Duodenal mucosa (tissue), 2 donors: ENCODE measurements at regions not wholly inside any gene's neighbourhood (a gene's known extent, or its start where the extent isn't known, plus 50 kb on each side); places are given as distances from the start of the nearest gene placed in this dataset.

ENCODE experiments used
- H3K27ac ChIP-seq: one replicate; pipeline ENCODE4 v1.7.0; 2013; ENCODE audit warnings: low read depth, low read length
- H3K27me3 ChIP-seq, 2 donors: one replicate each; pipeline ENCODE4 v1.7.0; 2013; ENCODE audit warnings: low read length in 2 of 2, control low read depth in 1 of 2; ENCODE audit not compliant: insufficient read depth in 2 of 2, control insufficient read depth in 1 of 2
- H3K36me3 ChIP-seq, 2 donors: one replicate each; pipeline ENCODE4 v1.7.0; 2013; ENCODE audit warnings: low read length in 2 of 2, control low read depth in 1 of 2; ENCODE audit not compliant: insufficient read depth in 2 of 2, control insufficient read depth in 1 of 2
- H3K4me1 ChIP-seq, 2 donors: one replicate each; pipeline ENCODE4 v1.7.0; 2013; ENCODE audit warnings: low read length in 2 of 2, control low read depth in 1 of 2; ENCODE audit not compliant: insufficient read depth in 2 of 2, control insufficient read depth in 1 of 2
- H3K4me3 ChIP-seq, 2 donors: one replicate each; pipeline ENCODE4 v1.7.0; 2013; ENCODE audit warnings: low read length in 2 of 2, low read depth in 1 of 2
- H3K9ac ChIP-seq, 2 donors: one replicate each; pipeline ENCODE4 v1.7.0; 2013; ENCODE audit warnings: low read length in 2 of 2, low read depth in 1 of 2
- H3K9me3 ChIP-seq, 2 donors: one replicate each; pipeline ENCODE4 v1.7.0; 2013; ENCODE audit warnings: low read length in 2 of 2, control low read depth in 1 of 2; ENCODE audit not compliant: control insufficient read depth in 1 of 2

- Histone ChIP-seq H3K27me3 (no peaks in the 10 kb centered on the region), H3K27ac (no peak overlapping the region), H3K9ac (no peak overlapping the region), H3K36me3 (no peaks in the 10 kb centered on the region), H3K4me1 (no peaks in the 10 kb centered on the region), H3K4me3 (no peak overlapping the region), H3K9me3 (no peaks in the 10 kb centered on the region)
Measured at GRCh38 chr9:6089300-6089699, 73.9 kb upstream of the RANBP6 start.

DNA sequence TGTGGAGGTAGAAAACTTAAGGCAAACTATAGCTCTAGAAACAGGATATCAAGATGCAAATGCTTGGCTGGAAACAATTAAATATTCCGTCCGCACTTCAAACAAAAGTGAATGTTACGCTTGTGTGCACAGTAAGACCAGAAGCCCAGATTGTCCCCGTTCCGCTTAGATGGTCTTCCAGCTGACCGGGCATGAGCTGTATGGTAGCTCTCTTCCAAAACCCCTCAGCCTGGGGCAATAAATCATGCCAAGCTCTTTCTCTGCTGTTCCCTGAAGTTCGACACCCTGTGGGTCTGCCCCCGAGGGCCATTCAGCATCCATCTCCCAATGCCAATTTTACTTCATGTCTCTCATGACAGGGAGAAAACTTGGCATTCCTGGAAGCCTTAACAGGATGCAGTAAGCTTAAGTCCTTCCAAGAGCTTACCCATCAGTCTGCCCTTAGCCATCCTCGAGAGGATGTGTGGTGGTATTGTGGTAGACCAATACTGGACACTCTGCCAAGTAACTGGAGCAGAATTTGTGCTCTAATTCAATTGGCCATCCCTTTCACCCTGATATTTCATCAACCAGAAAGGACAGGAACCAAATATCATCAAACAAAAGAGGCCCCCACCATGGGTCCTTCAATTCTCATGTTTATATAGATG is 70.7 kb upstream of the RANBP6 start:
- no peaks in the 10 kb centered on the region for H3K9me3 ChIP-seq
- no peaks in the 10 kb centered on the region for H3K36me3 ChIP-seq
- no peak overlapping the region for H3K4me3 ChIP-seq
- no peaks in the 10 kb centered on the region for H3K4me1 ChIP-seq
- H3K9ac ChIP-seq = no peak overlapping the region
- H3K27ac ChIP-seq = no peak overlapping the region
- no peaks in the 10 kb centered on the region for H3K27me3 ChIP-seq

DNA sequence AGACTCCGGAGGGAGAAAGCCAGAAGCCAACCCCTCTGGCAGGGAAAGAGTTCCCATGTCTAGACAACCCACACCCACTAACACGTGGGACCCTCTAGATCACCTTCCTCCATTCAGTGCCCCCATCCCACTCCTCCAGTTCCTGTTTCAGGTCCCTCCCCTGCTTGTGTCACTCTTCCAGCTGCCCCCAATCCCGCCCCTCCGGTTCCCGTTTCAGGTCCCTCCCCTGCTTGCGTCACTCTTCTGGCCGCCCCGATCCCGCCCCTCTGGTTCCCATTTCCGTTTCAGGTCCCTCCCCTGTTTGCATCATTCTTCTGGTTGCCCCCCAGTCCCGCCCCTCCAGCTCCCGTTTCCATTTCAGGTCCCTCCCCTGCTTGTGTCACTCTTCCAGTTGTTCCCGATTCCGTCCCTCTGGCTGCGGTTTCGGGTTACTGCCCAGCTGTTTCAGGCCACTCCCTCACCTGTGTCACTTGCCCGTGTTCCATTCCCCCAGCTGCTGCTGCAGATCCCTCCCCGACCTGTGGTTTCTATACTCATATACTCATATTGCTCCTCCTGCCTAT is 64.8 kb upstream of the RANBP6 start:
- Histone ChIP-seq H3K27me3 (no peaks in the 10 kb centered on the region), H3K9ac (peak overlapping the region; percentile 50 to 60), H3K9me3 (no peaks in the 10 kb centered on the region), H3K4me3 (peak overlapping the region; percentile 78 to 83), H3K36me3 (no peaks in the 10 kb centered on the region), H3K27ac (no peak overlapping the region), H3K4me1 (no peaks in the 10 kb centered on the region)

DNA sequence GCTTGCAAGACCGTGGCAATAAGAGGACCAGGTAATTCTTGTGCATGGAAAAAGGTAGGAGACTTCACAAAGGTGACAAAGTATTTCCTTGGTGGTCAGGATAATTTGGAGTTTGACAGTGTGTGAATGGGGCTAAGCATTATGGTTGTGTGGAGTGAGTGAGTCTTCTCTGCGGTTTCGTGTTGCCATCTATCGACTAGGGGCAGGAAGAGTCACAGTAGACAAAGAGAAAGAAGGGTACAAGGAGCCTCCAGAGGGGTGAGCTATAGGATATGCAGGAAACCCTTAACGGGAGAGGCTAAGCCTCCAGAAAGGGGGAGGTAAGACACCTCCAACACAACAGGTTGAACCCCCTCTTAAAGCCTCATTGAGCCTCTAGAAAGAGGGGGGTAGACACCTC is 64.0 kb upstream of the RANBP6 start:
- no peaks in the 10 kb centered on the region for H3K9me3 ChIP-seq
- no peak overlapping the region for H3K27ac ChIP-seq
- H3K36me3 ChIP-seq = no peaks in the 10 kb centered on the region
- H3K27me3 ChIP-seq = no peaks in the 10 kb centered on the region
- H3K4me3 ChIP-seq = peak overlapping the region; percentile 78 to 83
- no peaks in the 10 kb centered on the region for H3K4me1 ChIP-seq
- no peak overlapping the region for H3K9ac ChIP-seq

DNA sequence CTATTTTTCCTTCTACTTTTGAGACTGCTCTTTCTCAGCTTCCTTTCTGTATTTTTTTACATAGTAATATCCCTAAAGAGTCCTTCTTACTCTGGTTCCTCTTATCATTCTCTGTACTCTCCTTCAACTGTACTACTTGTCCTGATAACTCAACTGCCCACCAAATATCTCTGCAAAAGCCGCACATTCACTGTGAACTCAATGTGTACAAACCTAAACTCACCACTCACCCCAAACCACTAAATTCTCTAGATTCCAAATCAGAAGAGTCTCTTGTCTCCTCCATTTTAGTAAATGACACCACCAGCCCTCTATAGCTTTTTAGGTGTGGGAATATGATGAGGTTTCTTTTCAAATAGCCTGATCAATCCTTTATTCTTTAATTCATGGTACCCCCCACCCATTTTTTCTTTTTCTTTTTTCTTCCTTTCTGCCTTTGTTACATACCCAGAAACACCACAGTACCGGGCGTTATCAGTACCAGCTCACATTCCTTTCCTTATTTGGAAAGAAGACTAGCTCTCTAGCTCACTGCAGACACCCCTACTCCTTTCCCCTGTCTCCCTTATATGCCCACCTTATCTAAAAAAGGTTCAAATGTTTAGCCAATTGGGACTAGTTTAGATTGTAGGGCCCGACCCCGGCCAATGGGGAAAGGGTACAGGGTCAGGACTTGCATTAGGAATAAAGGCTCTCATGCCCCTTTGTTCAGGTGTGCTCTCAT is 63.1 kb upstream of the RANBP6 start:
- no peaks in the 10 kb centered on the region for H3K27me3 ChIP-seq
- H3K9me3 ChIP-seq = no peaks in the 10 kb centered on the region
- no peak overlapping the region for H3K27ac ChIP-seq
- no peaks in the 10 kb centered on the region for H3K4me1 ChIP-seq
- no peak overlapping the region for H3K9ac ChIP-seq
- H3K4me3 ChIP-seq = no peak overlapping the region
- H3K36me3 ChIP-seq = no peaks in the 10 kb centered on the region

- no peaks in the 10 kb centered on the region for H3K36me3 ChIP-seq
- H3K27me3 ChIP-seq = no peaks in the 10 kb centered on the region
- H3K4me3 ChIP-seq = no peak overlapping the region
- H3K9me3 ChIP-seq = no peaks in the 10 kb centered on the region
- no peaks in the 10 kb centered on the region for H3K4me1 ChIP-seq
- H3K27ac ChIP-seq = no peak overlapping the region
- H3K9ac ChIP-seq = no peak overlapping the region
Measured at GRCh38 chr9:6076851-6077250, 61.4 kb upstream of the RANBP6 start.

DNA sequence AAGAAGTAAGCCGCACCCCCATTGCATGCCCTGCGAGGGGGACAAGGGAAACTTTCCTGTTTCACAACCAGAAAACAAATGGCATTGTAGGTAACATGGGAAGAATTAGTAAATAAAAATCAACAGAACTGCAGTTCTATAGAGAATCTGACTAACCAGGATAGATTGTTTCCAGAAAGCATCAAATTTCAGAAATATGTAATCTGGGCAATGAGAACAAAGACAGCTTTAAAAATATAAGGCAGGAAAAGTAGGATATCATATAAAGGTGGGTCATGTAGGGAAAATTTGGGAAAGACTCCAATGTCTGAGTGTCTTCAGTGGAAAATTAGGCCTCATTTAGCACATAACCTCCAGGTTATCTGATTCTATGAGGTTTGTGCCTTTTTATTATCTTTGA is 58.3 kb upstream of the RANBP6 start:
- Histone ChIP-seq H3K4me3 (no peak overlapping the region), H3K9me3 (peaks cover 0 to 4% of the 10 kb centered on the region in 2 donors), H3K4me1 (peaks cover 0 to 5% of the 10 kb centered on the region in 2 donors), H3K27ac (no peak overlapping the region), H3K9ac (no peak overlapping the region), H3K36me3 (no peaks in the 10 kb centered on the region), H3K27me3 (no peaks in the 10 kb centered on the region)

DNA sequence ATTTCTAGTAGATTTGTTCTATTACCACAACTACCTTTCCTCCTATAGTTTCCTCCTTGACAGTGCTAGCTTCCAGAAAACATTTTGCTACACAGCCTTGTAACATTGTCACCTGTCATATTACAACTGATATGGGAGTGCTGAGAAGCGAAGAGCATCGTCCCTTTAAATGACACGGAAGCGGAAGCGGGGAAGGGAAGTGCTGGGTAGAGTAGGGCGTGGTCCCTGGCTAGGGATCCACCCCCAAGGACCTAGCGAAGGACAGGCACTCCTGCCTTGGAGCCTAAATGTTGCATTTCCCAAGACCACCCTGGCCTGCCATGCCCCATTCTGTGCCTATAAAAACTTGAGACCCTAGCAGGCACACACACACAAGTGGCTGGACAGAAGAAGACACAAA is 57.4 kb upstream of the RANBP6 start:
- peaks cover 0 to 4% of the 10 kb centered on the region in 2 donors for H3K9me3 ChIP-seq
- peaks cover 0 to 10% of the 10 kb centered on the region in 2 donors for H3K4me1 ChIP-seq
- H3K4me3 ChIP-seq = no peak overlapping the region
- no peaks in the 10 kb centered on the region for H3K27me3 ChIP-seq
- H3K36me3 ChIP-seq = no peaks in the 10 kb centered on the region
- H3K27ac ChIP-seq = no peak overlapping the region
- no peak overlapping the region for H3K9ac ChIP-seq

DNA sequence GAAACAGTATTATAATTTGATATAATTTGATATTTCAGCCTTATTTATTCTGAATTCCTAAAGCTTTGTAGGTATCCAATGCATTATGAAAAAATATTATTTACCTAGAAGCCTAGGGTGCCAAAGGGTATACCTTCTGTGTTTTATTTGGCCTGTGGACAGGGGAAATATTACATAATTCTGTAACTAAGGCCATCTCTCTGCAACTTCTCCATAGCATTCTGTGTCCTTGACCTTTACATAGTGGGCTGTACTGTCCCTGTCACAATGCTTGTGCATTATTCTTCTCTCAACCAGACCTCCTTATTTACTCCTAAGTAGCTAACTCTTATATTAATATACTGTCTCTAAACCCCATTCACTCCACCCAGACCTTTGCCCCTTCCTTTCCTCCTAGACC is 57.0 kb upstream of the RANBP6 start:
- Histone ChIP-seq H3K27ac (no peak overlapping the region), H3K9ac (no peak overlapping the region), H3K27me3 (no peaks in the 10 kb centered on the region), H3K4me1 (peaks cover 0 to 10% of the 10 kb centered on the region in 2 donors), H3K9me3 (peaks cover 0 to 4% of the 10 kb centered on the region in 2 donors), H3K36me3 (no peaks in the 10 kb centered on the region), H3K4me3 (no peak overlapping the region)

- H3K27me3 ChIP-seq = no peaks in the 10 kb centered on the region
- peak overlapping the region in 1 of 2 donors; percentile 23 for H3K9ac ChIP-seq
- no peak overlapping the region for H3K27ac ChIP-seq
- peaks cover 0 to 4% of the 10 kb centered on the region in 2 donors for H3K9me3 ChIP-seq
- H3K4me1 ChIP-seq = peaks cover 0 to 10% of the 10 kb centered on the region in 2 donors
- H3K36me3 ChIP-seq = no peaks in the 10 kb centered on the region
- H3K4me3 ChIP-seq = peak overlapping the region; percentile 1 to 46
Measured at GRCh38 chr9:6068983-6069382, 53.6 kb upstream of the RANBP6 start.
